GM23338 (cell line): ENCODE measurements at regions not wholly inside any gene's neighbourhood (a gene's known extent, or its start where the extent isn't known, plus 50 kb on each side); places are given as distances from the start of the nearest gene placed in this dataset.

Source experiments
- ATAC-seq: fragments of 200-7000 bp; cut with Tn5 transposase; 3 replicates; pipeline ENCODE4 v1.9.1; 2020
- DNase-seq: peaks from one replicate; pipeline ENCODE4 v3.0.0-alpha.2; 2015; ENCODE audit warnings: low spot score
- H2AFZ ChIP-seq: fragments of 200-600 bp; sonication (generic); 2 replicates; pipeline ENCODE4 v1.8.0; 2016; ENCODE audit warnings: antibody characterized with exemption, mild to moderate bottlenecking, moderate library complexity
- H3F3A ChIP-seq: fragments of 200-600 bp; sonication (generic); replicated peaks from 2 replicates; pipeline ENCODE4 v1.8.0; 2017; ENCODE audit warnings: antibody characterized with exemption, mixed run types, low read depth
- H3K27ac ChIP-seq: fragments of 200-600 bp; sonication (generic); 2 replicates; pipeline ENCODE4 v1.6.1; 2016; ENCODE audit warnings: low read depth
- H3K27me3 ChIP-seq: fragments of 200-600 bp; sonication (generic); 2 replicates; pipeline ENCODE4 v1.8.0; 2016; ENCODE audit warnings: mild to moderate bottlenecking, mixed run types, moderate library complexity; ENCODE audit not compliant: insufficient read depth
- H3K36me3 ChIP-seq: fragments of 200-600 bp; sonication (generic); 2 replicates; pipeline ENCODE4 v1.8.0; 2016; ENCODE audit warnings: mild to moderate bottlenecking; ENCODE audit not compliant: insufficient read depth
- H3K4me1 ChIP-seq: fragments of 200-600 bp; sonication (generic); 2 replicates; pipeline ENCODE4 v1.8.0; 2016; ENCODE audit warnings: mild to moderate bottlenecking, moderate library complexity; ENCODE audit not compliant: insufficient read depth
- H3K4me2 ChIP-seq: fragments of 200-600 bp; sonication (generic); 2 replicates; pipeline ENCODE4 v1.7.1; 2017; ENCODE audit warnings: mixed run types
- H3K4me3 ChIP-seq: fragments of 200-600 bp; sonication (generic); 2 replicates; pipeline ENCODE4 v1.6.1; 2016; ENCODE audit warnings: mixed run types
- H3K79me2 ChIP-seq: fragments of 200-600 bp; sonication (generic); replicated peaks from 2 replicates; pipeline ENCODE4 v1.8.0; 2017; ENCODE audit warnings: mild to moderate bottlenecking; ENCODE audit not compliant: insufficient read depth
- H3K9me2 ChIP-seq: fragments of 200-600 bp; sonication (generic); 2 replicates; pipeline ENCODE4 v1.8.0; 2017; ENCODE audit not compliant: insufficient read depth
- H4K20me1 ChIP-seq: fragments of 200-600 bp; sonication (generic); replicated peaks from 2 replicates; pipeline ENCODE4 v1.8.0; 2017; ENCODE audit warnings: mild to moderate bottlenecking; ENCODE audit not compliant: insufficient read depth
- H3K27ac Mint-ChIP-seq: 2 replicates; pipeline ENCODE4 v1.8.0; 2020; ENCODE audit warnings: inconsistent platforms, mild to moderate bottlenecking, moderate library complexity, mixed read lengths
- H3K27me3 Mint-ChIP-seq: 3 replicates; pipeline ENCODE4 v1.8.0; 2022; ENCODE audit warnings: low read depth, mild to moderate bottlenecking, moderate library complexity, mixed read lengths, inconsistent platforms; ENCODE audit not compliant: insufficient read depth, poor library complexity
- H3K36me3 Mint-ChIP-seq: 3 replicates; pipeline ENCODE4 v1.8.0; 2021; ENCODE audit warnings: low read depth, mild to moderate bottlenecking, inconsistent platforms, moderate library complexity, mixed read lengths
- H3K4me1 Mint-ChIP-seq: 3 replicates; pipeline ENCODE4 v1.8.0; 2020; ENCODE audit warnings: mild to moderate bottlenecking, inconsistent platforms, mixed read lengths
- H3K4me3 Mint-ChIP-seq: 3 replicates; pipeline ENCODE4 v1.8.0; 2021; ENCODE audit warnings: moderate library complexity, mild to moderate bottlenecking, inconsistent platforms, mixed read lengths
- H3K9me3 Mint-ChIP-seq: 3 replicates; pipeline ENCODE4 v1.8.0; 2020; ENCODE audit warnings: moderate library complexity, mild to moderate bottlenecking, inconsistent platforms, mixed read lengths
- JUNB ChIP-seq: IDR thresholded peaks from one replicate; pipeline ENCODE4 v1.6.1; 2016; ENCODE audit warnings: antibody characterized with exemption; ENCODE audit not compliant: unreplicated experiment
- POLR2AphosphoS5 ChIP-seq: IDR thresholded peaks from 2 replicates; pipeline ENCODE4 v1.6.1; 2016; ENCODE audit warnings: antibody characterized with exemption, low read depth
- REST ChIP-seq: IDR thresholded peaks from one replicate; pipeline ENCODE4 v1.6.1; 2018; ENCODE audit warnings: antibody characterized with exemption; ENCODE audit not compliant: unreplicated experiment
- STAT1 ChIP-seq: IDR thresholded peaks from one replicate; pipeline ENCODE4 v1.6.1; 2016; ENCODE audit warnings: antibody characterized with exemption; ENCODE audit not compliant: unreplicated experiment
- ZNF462 ChIP-seq: fragments of 250-450 bp; sonication (Bioruptor Pico); IDR thresholded peaks from 2 replicates; pipeline ENCODE4 v1.5.0; 2020; ENCODE audit warnings: mild to moderate bottlenecking, moderate library complexity

GRCh38 chr6:86273936-86274335 lies 631.2 kb upstream of the SYNCRIP start (continued):
- no peak for TF ChIP-seq REST
- no peak for TF ChIP-seq ZNF462 (CRISPR knock-in tag)

GRCh38 chr6:86256615-86257187 lies 614.0 kb upstream of the SYNCRIP start:
- H3K4me1 Mint-ChIP-seq, result no peaks in the 10 kb centered on the region
- H3K9me2 ChIP-seq, result no peaks in the 10 kb centered on the region; the same call in 1 of the 2 replicates
- H3K9me3 Mint-ChIP-seq, result peaks cover under 1% of the 10 kb centered on the region
- no peak overlapping the region for H3K27ac Mint-ChIP-seq
- no peaks in the 10 kb centered on the region for H3K27me3 ChIP-seq
- no peaks in the 10 kb centered on the region for H3F3A ChIP-seq
- no peak for DNase-seq
- H3K4me1 ChIP-seq, result no peaks in the 10 kb centered on the region
- H3K4me2 ChIP-seq, result no peak overlapping the region
- no peak overlapping the region for H3K4me3 ChIP-seq
- H2AFZ ChIP-seq, result no peak overlapping the region
- no peak overlapping the region for H3K27ac ChIP-seq
- H3K27me3 Mint-ChIP-seq, result peaks cover 2% of the 10 kb centered on the region
- no peaks in the 10 kb centered on the region for H3K36me3 Mint-ChIP-seq
- ATAC-seq, result no peak
- H3K79me2 ChIP-seq, result no peaks in the 10 kb centered on the region
- H4K20me1 ChIP-seq, result no peaks in the 10 kb centered on the region
- no peaks in the 10 kb centered on the region for H3K36me3 ChIP-seq
- H3K4me3 Mint-ChIP-seq, result no peak overlapping the region
- TF ChIP-seq JUNB (no peak), REST (no peak), POLR2AphosphoS5 (no peak), STAT1 (no peak)
